Hippocampal formation (tissue), 2 donors: ENCODE measurements at regions not wholly inside any gene's neighbourhood (a gene's known extent, or its start where the extent isn't known, plus 50 kb on each side); places are given as distances from the start of the nearest gene placed in this dataset.

ENCODE experiments used
- DNase-seq, 2 donors: peaks; one replicate each; lab custom pipeline; 2025; lab: John Stamatoyannopoulos, UW

DNA sequence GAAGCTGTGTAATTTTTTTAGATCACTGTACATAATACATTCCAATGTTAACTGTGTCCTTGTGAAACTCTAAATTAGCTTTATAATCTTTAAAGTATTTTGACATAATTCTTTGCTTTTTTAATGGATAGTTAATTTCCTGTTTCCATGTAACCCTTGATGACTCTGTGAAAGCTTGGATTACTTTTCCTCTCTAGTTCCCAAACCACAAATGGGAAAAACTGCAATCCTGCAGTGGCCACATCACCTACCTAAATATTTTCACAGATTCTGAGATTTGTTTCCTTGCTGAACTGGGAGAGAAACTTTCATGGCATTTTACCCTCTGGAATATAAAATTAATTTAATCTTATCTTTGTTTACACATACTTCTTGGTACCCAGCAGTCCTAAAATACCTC, 161.6 kb upstream of the CCDC68 start:
- no peak for DNase-seq

DNA sequence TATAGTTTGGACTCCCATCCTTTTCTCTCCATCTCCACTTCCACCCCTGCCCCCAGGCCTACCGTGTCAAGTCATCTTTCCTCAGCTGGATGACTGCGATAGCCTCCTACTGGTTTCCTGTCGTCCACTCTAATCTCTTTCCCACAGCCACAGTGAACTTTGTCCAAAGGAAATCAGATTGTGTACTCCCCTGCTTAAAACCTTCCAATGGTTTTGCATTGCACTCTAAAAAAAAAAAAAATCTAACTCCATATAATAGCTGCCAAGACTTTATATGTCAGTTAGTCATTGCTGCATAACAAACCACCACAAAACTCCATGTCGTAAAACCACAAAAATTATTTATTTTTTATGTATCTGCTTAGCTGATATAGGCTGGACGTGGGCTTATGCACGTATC, 160.2 kb upstream of the CCDC68 start:
- no peak for DNase-seq

DNA sequence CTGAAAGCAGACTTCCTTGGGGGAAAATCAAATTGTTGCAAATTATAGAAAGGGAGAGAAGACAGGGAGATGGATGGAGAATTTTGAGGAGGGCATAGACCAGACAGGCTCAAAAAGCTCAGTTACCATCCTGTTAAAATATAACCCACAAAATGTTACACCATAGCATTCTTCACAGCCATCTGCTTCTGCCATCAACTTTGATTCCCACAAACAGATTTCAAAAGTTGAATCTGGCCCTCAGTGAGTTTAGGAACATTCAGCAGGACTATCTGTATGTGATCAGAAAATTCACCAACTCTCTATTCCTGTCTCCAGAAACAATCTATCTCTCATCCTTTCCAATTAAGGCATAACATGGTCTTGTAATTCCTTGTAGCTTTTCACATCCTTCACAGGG, 159.8 kb upstream of the CCDC68 start:
- no peak for DNase-seq

- DNase-seq: no peak
These were observed 157.6 kb upstream of the CCDC68 start for GRCh38 chr18:55116863-55117262.

DNA sequence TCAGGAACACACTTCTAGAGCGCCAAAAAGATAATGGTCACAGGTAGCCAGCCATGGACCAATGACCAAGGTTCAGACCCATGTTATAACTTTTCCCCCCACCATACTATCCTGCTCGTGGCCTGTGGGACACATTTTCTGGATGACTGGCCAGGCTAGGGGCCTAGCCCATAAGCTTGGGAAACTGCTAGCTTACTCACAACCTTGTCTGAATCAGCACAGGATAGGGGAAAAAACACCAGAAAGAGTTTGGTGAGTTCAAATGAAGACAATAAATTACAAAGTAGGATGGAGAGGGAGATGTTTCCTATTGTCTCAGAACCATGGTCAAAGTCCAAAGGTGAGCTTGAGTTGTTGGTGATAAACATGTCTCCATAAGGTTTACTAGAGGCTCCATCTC, 156.3 kb upstream of the CCDC68 start:
- DNase-seq: no peak

- DNase-seq: no peak
These were observed 155.6 kb upstream of the CCDC68 start for GRCh38 chr18:55114876-55115275.

DNA sequence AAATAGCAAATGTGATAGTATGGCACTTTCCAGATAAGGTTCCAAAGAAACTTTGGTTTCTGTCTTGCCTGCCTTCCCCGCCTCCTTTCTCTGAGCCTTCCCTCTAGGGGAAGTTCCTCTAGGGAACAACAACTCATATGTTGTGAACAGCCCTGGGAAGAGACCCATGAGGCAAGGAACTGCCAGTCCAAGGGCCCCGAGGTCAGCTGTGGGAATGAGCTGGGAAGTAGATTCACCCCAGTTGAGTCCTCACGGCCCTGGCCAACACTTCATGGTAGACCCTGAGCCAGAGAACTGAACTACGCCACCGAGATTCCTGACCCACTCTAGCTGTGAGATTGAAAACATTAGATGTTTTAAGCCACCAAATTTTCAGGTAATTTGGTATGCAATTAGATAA, 154.5 kb upstream of the CCDC68 start:
- no peak for DNase-seq

- DNase-seq: no peak
These were observed 152.0 kb upstream of the CCDC68 start for GRCh38 chr18:55111271-55111670.

DNA sequence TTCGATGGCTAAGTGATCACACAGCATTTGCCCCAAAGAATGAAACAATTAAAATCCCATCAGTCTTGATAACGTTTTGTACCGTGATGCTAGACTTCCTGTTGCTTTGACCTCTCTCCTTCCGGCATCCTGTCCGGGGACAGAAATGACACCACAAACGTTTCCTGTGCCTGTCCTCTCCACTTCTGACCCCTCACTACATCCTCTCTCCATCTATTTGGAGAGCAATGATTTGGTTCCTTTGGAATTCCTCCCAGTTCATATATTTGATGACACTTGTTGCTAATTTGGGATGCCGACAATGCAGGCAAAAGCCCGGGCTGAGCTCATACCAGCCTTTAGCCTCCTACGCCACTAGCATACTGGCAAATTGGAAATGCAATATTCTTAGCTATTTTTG, 151.2 kb upstream of the CCDC68 start:
- DNase-seq: no peak

DNA sequence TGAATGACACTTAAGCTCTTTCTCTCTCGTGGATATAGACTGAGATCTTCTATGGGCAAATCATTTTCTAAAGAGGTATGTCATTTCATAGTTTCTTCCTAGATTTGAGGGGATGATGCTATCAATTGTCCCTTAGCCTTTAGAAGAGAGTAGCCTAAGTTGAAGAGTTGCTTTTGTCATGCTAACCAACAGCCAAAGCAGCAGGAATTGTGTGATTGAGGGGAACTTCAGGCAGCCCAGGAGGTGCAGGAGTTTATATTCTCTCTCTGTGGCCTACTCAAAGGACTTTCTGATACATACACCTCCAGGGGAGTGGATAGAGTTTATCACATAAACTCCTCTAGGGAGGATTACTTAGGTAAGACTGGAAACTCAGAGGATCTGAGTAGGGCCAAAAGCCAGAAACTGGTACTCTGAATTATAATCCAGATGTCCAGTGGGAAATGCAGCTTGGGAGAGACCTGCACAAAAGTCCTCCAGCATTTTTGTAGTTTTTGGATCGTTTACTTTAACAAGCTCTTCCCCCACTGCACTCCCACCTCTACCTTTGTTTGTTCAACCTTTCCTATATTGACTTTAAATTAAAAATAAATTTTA, 150.7 kb upstream of the CCDC68 start:
- no peak for DNase-seq

GRCh38 chr18:55106906-55107305, 147.6 kb upstream of the CCDC68 start:
- DNase-seq: no peak

DNA sequence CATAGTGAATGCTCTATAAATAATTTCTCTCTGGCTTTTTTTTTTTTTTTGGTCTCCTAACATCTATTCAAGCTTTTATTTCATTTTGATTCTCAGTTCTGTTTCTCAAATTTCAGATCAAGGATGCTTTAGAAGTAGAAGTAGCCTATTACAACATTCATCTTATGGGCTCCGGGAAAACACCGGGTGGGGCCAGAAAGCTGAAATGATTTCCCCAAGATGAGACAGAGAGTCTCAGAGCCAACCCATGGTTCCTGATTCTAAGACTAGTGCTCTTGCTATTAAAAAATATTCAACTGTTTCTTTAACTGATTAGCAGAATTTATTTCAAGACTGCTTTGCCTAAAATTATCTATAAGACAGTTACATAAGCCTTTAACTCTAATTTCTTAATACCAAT, 147.2 kb upstream of the CCDC68 start:
- DNase-seq: no peak

- DNase-seq: no peak
These were observed 146.6 kb upstream of the CCDC68 start for GRCh38 chr18:55105873-55106272.

- no peak for DNase-seq
These were observed 143.7 kb upstream of the CCDC68 start for GRCh38 chr18:55102958-55103456.

DNA sequence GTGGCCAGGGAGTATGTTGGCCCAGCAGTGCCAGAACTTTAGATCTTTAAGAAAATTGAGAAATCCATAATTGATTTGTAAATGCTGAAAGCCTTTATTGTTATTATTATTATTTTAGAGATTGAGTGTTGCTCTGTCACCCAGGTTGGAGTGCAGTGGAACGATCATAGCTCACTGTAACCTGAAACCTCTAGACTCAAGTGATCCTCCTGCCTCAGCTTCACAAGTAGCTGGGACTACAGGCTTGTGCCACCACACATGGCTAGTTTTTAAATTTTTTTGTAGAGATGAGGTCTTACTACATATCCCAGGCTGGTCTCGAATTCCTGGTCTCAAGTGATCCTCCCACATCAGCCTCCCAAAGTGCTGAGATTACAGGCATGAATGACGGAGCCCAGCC, 143.2 kb upstream of the CCDC68 start:
- DNase-seq: no peak

DNA sequence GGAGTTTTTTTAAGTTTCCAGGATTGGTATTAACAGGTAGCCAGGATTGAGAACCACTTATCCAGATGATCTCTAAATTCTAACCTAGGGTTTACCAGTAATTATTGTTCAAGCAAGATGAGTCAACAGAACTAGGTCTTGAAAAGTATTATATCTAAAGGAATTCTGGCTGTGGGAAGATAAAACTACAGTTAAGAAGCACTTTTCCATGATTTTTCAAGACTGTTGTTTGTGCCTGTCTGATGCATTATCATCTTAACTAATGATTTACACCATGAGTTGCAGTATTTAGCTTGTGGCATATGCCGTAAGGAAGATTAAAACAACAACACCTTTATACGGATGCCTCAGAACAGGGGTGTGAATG, 142.2 kb upstream of the CCDC68 start:
- DNase-seq: no peak

GRCh38 chr18:55100817-55101457, 141.7 kb upstream of the CCDC68 start:
- no peak for DNase-seq

- no peak for DNase-seq
These were observed 138.4 kb upstream of the CCDC68 start for GRCh38 chr18:55097456-55098170.

- DNase-seq: peak; percentile 27 to 28
These were observed 137.1 kb upstream of the CCDC68 start for GRCh38 chr18:55096263-55096951.

DNA sequence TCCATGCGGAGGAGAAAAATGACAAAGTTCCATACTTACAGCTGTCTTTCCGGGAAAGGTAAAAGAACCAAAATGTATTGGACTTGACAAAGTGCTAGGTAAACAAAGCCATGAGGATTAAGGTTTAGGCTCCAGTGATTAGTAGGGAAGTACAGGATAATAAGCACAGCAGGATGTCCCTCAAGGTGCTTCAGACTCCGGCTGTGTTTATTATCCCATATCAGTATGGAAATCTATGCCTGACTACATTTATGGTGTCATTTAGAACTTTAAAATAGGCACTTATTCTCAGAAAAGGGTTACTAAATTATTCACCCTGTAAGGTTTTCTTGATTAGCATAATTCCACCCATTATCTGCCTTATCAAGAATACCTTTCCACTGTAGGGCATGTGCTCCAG, 136.3 kb upstream of the CCDC68 start:
- DNase-seq: no peak

- DNase-seq: no peak
These were observed 134.5 kb upstream of the CCDC68 start for GRCh38 chr18:55093808-55094207.

GRCh38 chr18:55093295-55093694, 134.0 kb upstream of the CCDC68 start:
- DNase-seq: no peak

DNA sequence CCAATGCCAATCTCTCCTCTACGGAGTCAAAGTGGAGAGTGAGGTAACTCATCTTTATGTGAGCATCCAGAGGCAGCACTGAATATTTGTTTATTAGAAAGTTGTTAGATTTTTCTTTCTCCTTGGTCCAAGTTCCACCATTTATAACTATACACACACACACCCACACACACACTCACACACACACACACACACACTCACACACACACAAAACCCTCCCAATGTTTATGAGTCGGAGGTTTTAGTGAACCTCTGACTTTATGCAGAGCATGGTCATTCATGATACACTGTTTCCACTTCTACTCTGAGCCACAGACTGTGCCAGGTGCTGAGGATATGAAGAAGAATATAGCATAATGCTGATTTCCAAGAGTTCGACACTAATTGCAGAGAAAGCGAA, 132.9 kb upstream of the CCDC68 start:
- no peak for DNase-seq
